Endothelial cell of umbilical vein (primary cell): ENCODE measurements at regions not wholly inside any gene's neighbourhood (a gene's known extent, or its start where the extent isn't known, plus 50 kb on each side); places are given as distances from the start of the nearest gene placed in this dataset.
"Not testable (repeated sequence)": the region's sequence is repeated elsewhere in the genome, so short reads cannot be mapped to it uniquely, and the experiment has no call there.

Experiments
- BruUV-seq: library from RNA; stranded (reverse); fragments of 400-500 nt; replicated peaks from 2 replicates; lab custom pipeline; 2021; lab: Mats Ljungman, UMichigan
- CTCF ChIA-PET: fragments of 300-600, 350-600 bp; sonication (Branson Sonifier 250); formaldehyde crosslinking; loops from one replicate; lab custom pipeline; 2021; ENCODE audit warnings: antibody characterized with exemption, inconsistent platforms; lab: Charles Lee
- POLR2A ChIA-PET: fragments of 300-600, 350-600 bp; sonication (Branson Sonifier 250); formaldehyde crosslinking; loops from one replicate; lab custom pipeline; 2021; ENCODE audit warnings: antibody characterized with exemption, inconsistent platforms; lab: Charles Lee
- DNase-seq: peaks from one replicate; pipeline ENCODE4 v3.0.0-alpha.2; 2011; ENCODE audit warnings: low read depth, low spot score
- FAIRE-seq: peaks from 2 replicates; lab custom pipeline; 2011; peaks lifted over from hg19 to GRCh38; lab: Jason Lieb, UNC
- H2AFZ ChIP-seq: 2 replicates; pipeline ENCODE4 v1.6.0; 2012; ENCODE audit warnings: low read depth, low read length, control low read depth, inconsistent platforms
- H3K27ac ChIP-seq: 2 replicates; pipeline ENCODE4 v1.5.1; 2011; ENCODE audit warnings: low read depth, mild to moderate bottlenecking, control low read depth, low read length, moderate library complexity; ENCODE audit not compliant: insufficient read depth
- H3K27me3 ChIP-seq, 2 experiments: 2 replicates each; pipeline versions ENCODE4 v1.6.0 to v1.6.1; 2011; ENCODE audit warnings: low read length in 2 of 2, mixed read lengths in 1 of 2; ENCODE audit not compliant: control insufficient read depth in 2 of 2, insufficient read depth in 2 of 2
- H3K36me3 ChIP-seq, 2 experiments: 2 replicates in 1 of 2; 3 replicates in 1 of 2; pipeline ENCODE4 v1.5.1; 2011; ENCODE audit warnings: low read length in 2 of 2, mild to moderate bottlenecking in 1 of 2, moderate library complexity in 1 of 2; ENCODE audit not compliant: control insufficient read depth in 2 of 2, insufficient read depth in 2 of 2; ENCODE audit errors: extremely low read depth in 1 of 2
- H3K4me1 ChIP-seq: 3 replicates; pipeline ENCODE4 v1.5.1; 2011; ENCODE audit warnings: mild to moderate bottlenecking, low read length; ENCODE audit not compliant: control insufficient read depth, insufficient read depth; ENCODE audit errors: extremely low read depth
- H3K4me2 ChIP-seq: 2 replicates; pipeline ENCODE4 v1.6.1; 2011; ENCODE audit warnings: low read length, control low read depth, mixed read lengths; ENCODE audit not compliant: insufficient read depth
- H3K4me3 ChIP-seq, 3 experiments: fragments of 200-600 bp in 1 of 3; sonication (generic), shearing (Covaris generic) in 1 of 3; replicated peaks in 1 of 3; 2 replicates each; pipeline ENCODE4 v1.5.1; 2011 to 2016; ENCODE audit warnings: control low read depth in 3 of 3, low read length in 3 of 3, mild to moderate bottlenecking in 2 of 3, inconsistent platforms in 1 of 3, low read depth in 1 of 3, moderate library complexity in 1 of 3; ENCODE audit not compliant: insufficient read depth in 1 of 3
- H3K79me2 ChIP-seq: 2 replicates; pipeline ENCODE4 v1.6.0; 2012; ENCODE audit warnings: low read length, inconsistent platforms; ENCODE audit not compliant: control insufficient read depth, insufficient read depth
- H3K9ac ChIP-seq: replicated peaks from 2 replicates; pipeline ENCODE3; 2011; ENCODE audit warnings: low read length, control low read depth; ENCODE audit not compliant: insufficient read depth; ENCODE audit errors: extremely low read depth
- H3K9me1 ChIP-seq: replicated peaks from 3 replicates; pipeline ENCODE4 v1.6.0; 2011; ENCODE audit warnings: mild to moderate bottlenecking, low read length; ENCODE audit not compliant: control insufficient read depth, insufficient read depth; ENCODE audit errors: extremely low read depth
- H3K9me3 ChIP-seq: replicated peaks from 2 replicates; pipeline ENCODE4 v1.5.1; 2012; ENCODE audit warnings: low read length, inconsistent platforms; ENCODE audit not compliant: control insufficient read depth, insufficient read depth
- H4K20me1 ChIP-seq: replicated peaks from 2 replicates; pipeline ENCODE3; 2011; ENCODE audit warnings: mild to moderate bottlenecking, low read length; ENCODE audit not compliant: control insufficient read depth, insufficient read depth; ENCODE audit errors: extremely low read depth
- EZH2 ChIP-seq: IDR thresholded peaks from 2 replicates; pipeline ENCODE4 v1.6.1; 2012; ENCODE audit warnings: borderline replicate concordance, low read depth, mild to moderate bottlenecking, moderate library complexity, low read length, inconsistent platforms; ENCODE audit not compliant: severe bottlenecking
- FOS ChIP-seq: IDR thresholded peaks from 2 replicates; pipeline ENCODE4 v1.6.1; 2011; ENCODE audit warnings: mild to moderate bottlenecking, low read length, moderate library complexity, borderline replicate concordance; ENCODE audit not compliant: insufficient read depth
- GATA2 ChIP-seq: IDR thresholded peaks from 2 replicates; pipeline ENCODE4 v1.7.0; 2011; ENCODE audit warnings: low read depth, mild to moderate bottlenecking, moderate library complexity, mixed read lengths, low read length; ENCODE audit not compliant: insufficient read length, insufficient read depth
- JUN ChIP-seq: IDR thresholded peaks from 2 replicates; pipeline ENCODE4 v1.6.1; 2011; ENCODE audit warnings: borderline replicate concordance, low read depth; ENCODE audit not compliant: insufficient read length, insufficient read depth
- MYC ChIP-seq: IDR thresholded peaks from one replicate; pipeline ENCODE4 v1.6.1; 2011; ENCODE audit warnings: mild to moderate bottlenecking, low read depth, low read length
- POLR2A ChIP-seq: IDR thresholded peaks from 2 replicates; pipeline ENCODE4 v1.6.1; 2012; ENCODE audit warnings: low read depth, mild to moderate bottlenecking, control low read depth, low read length
- POLR2AphosphoS5 ChIP-seq: IDR thresholded peaks from 2 replicates; pipeline ENCODE4 v1.6.1; 2012; ENCODE audit warnings: low read depth, mild to moderate bottlenecking, control low read depth, low read length, moderate library complexity; ENCODE audit not compliant: insufficient read depth
- dilution Hi-C: fragments of 300-500 bp; cut with MboI; formaldehyde crosslinking; loops from one replicate; pipeline ENCODE4 v1.15.0; 2019; ENCODE audit warnings: low sequenced_read_pairs; ENCODE audit not compliant: extremely low pct_ligation_motif_present
- intact Hi-C: fragments of 100-400 bp; cut with micrococcal nuclease; formaldehyde crosslinking; loops from one replicate; pipeline ENCODE4 v1.10.0; 2022
- TF ChIP-seq, protein P1 (sequence below), 2 donors: IDR thresholded peaks; 1 replicate in 1 of 2; 2 replicates in 1 of 2; pipeline ENCODE4 v1.5.1; 2011; ENCODE audit warnings: low read length in 2 of 2, mild to moderate bottlenecking in 2 of 2, moderate library complexity in 2 of 2, control low read depth in 1 of 2, inconsistent platforms in 1 of 2, low read depth in 1 of 2; ENCODE audit not compliant: insufficient read depth in 1 of 2; ENCODE audit errors: extremely low read depth in 1 of 2
- TF ChIP-seq, protein P2 (sequence below): IDR thresholded peaks from 2 replicates; pipeline ENCODE4 v1.6.1; 2011; ENCODE audit not compliant: insufficient read depth, insufficient read length

DNA sequence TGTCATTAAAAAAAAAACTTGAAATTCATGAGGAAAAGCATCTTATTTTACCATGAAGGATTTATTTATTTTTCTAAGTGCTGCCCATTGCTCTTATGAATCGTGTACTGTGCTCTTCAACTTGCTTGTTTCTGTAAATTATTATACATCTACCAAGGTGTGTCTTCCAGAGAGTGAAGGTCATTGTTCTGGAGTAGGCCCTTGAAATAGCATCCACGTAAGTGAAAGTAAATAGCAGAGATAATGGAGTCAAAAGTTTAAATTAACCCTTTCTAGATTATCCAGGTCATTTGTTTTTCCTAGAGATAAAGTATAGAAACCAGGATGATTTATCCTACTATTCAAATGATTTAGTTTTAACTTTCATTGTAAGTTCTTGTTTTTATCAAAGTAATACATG lies 473.1 kb downstream of the DIRAS2 start:
- CTCF ChIA-PET = no interaction called here
- TF ChIP-seq JUN (no peak), POLR2A (no peak), FOS (no peak), GATA2 (no peak), EZH2 (no peak), POLR2AphosphoS5 (no peak), MYC (no peak)
- TF ChIP-seq, protein P1, sequence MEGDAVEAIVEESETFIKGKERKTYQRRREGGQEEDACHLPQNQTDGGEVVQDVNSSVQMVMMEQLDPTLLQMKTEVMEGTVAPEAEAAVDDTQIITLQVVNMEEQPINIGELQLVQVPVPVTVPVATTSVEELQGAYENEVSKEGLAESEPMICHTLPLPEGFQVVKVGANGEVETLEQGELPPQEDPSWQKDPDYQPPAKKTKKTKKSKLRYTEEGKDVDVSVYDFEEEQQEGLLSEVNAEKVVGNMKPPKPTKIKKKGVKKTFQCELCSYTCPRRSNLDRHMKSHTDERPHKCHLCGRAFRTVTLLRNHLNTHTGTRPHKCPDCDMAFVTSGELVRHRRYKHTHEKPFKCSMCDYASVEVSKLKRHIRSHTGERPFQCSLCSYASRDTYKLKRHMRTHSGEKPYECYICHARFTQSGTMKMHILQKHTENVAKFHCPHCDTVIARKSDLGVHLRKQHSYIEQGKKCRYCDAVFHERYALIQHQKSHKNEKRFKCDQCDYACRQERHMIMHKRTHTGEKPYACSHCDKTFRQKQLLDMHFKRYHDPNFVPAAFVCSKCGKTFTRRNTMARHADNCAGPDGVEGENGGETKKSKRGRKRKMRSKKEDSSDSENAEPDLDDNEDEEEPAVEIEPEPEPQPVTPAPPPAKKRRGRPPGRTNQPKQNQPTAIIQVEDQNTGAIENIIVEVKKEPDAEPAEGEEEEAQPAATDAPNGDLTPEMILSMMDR (IDR thresholded peaks at IDR 0.05; ENCODE audit: extremely low read depth in 1 of 2, insufficient read depth in 1 of 2, low read depth in 1 of 2, low read length in 2 of 2) = no peak
- TF ChIP-seq, protein P2, sequence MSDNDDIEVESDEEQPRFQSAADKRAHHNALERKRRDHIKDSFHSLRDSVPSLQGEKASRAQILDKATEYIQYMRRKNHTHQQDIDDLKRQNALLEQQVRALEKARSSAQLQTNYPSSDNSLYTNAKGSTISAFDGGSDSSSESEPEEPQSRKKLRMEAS = no peak

DNA sequence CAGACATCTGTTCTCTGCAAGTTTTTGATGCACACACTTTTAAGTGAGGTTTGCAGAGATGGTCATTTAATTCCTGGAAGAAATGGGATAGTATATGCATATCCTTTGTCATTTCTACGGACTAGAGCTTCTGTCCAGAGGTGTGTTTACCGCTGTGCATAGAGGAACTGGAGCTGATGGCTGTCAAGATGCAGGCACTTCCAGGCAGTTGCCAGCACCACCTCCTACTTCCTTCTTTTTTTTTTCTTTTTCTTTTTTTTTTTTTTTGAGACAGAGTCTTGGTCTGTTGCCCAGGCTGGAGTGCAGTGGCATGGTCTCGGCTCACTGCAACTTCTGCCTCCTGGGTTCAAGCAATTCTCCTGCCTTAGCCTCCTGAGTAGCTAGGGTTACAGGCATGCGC lies 468.7 kb downstream of the DIRAS2 start:
- dilution Hi-C loops = not testable (repeated sequence)

More for the DNA sequence above, 473.1 kb downstream of the DIRAS2 start:
- FAIRE-seq (no peak), DNase-seq (no peak)
- Histone ChIP-seq H3K27me3 (no peaks in the 10 kb centered on the region), H3K9me3 (no peaks in the 10 kb centered on the region), H3K9ac (no peak overlapping the region), H3K4me1 (no peaks in the 10 kb centered on the region), H2AFZ (no peak overlapping the region), H3K36me3 (no peaks in the 10 kb centered on the region), H4K20me1 (no peaks in the 10 kb centered on the region), H3K9me1 (no peaks in the 10 kb centered on the region), H3K79me2 (no peaks in the 10 kb centered on the region), H3K4me3 (no peak overlapping the region), H3K4me2 (no peak overlapping the region), H3K27ac (no peak overlapping the region)
- dilution Hi-C loops (no loop called here), intact Hi-C loops (loop anchor here (5.0 to 10.0 kb wide), 2 partner anchors 125 to 1408 kb away; no protein-coding TSS in a partner anchor)
- POLR2A ChIA-PET = no interaction called here
- no TSS peak for BruUV-seq

DNA sequence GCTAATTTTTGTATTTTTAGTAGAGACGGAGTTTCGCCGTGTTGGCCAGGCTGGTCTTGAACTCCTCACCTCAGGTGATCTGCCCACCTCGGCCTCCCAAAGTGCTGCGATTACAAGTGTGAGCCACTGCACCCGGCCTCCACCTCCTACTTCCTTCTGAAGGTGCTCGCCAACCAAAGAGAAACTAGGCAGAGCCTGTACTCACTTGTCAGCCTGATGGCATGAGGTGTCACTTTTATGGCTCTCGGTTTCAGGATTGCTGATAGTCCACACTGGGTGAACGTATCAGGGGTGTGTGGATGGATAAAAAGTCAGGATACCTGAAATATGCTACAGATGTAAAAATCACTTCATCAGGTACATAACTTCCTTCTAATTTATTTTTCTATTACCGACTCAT lies 468.3 kb downstream of the DIRAS2 start:
- H3K9me1 ChIP-seq, FAIRE-seq, H4K20me1 ChIP-seq, H3K27me3 ChIP-seq, H3K27ac ChIP-seq, dilution Hi-C loops, H3K4me3 ChIP-seq, H3K79me2 ChIP-seq, POLR2A ChIA-PET, H2AFZ ChIP-seq, BruUV-seq, H3K4me2 ChIP-seq, H3K4me1 ChIP-seq, H3K9ac ChIP-seq, H3K9me3 ChIP-seq, H3K36me3 ChIP-seq, DNase-seq, intact Hi-C loops: not testable (repeated sequence)
- CTCF ChIA-PET = interaction anchor here (1.0 kb wide), 1 partner anchor 27 kb away, joined by 3 read pairs; no protein-coding TSS in a partner anchor

More for the DNA sequence above, 468.7 kb downstream of the DIRAS2 start:
- BruUV-seq, H3K9me1 ChIP-seq, H3K4me3 ChIP-seq, CTCF ChIA-PET, H4K20me1 ChIP-seq, H3K9me3 ChIP-seq, H3K79me2 ChIP-seq, H3K4me2 ChIP-seq, H3K27ac ChIP-seq, H3K36me3 ChIP-seq, intact Hi-C loops, H2AFZ ChIP-seq, FAIRE-seq, H3K9ac ChIP-seq, H3K4me1 ChIP-seq, H3K27me3 ChIP-seq, POLR2A ChIA-PET, DNase-seq: not testable (repeated sequence)
